PC-3 (cell line): ENCODE measurements at regions not wholly inside any gene's neighbourhood (a gene's known extent, or its start where the extent isn't known, plus 50 kb on each side); places are given as distances from the start of the nearest gene placed in this dataset.

Experiments used
- CTCF ChIP-seq: fragments of 300-600 bp; sonication (generic); conservative IDR thresholded peaks from 2 replicates; pipeline ENCODE4 v1.5.1; 2017; ENCODE audit warnings: antibody characterized with exemption, low read depth, mild to moderate bottlenecking, low read length
- EZH2 ChIP-seq: fragments of 300-600 bp; sonication (generic); IDR thresholded peaks from one replicate; pipeline ENCODE4 v1.6.1; 2017; ENCODE audit warnings: antibody characterized with exemption, mild to moderate bottlenecking, low read length; ENCODE audit not compliant: unreplicated experiment

GRCh38 chr15:94033014-94033682 is 198.2 kb upstream of the MCTP2 start:
- TF ChIP-seq CTCF (no peak), EZH2 (no peak)
